ENCODE measurements at regions not wholly inside any gene's neighbourhood (a gene's known extent, or its start where the extent isn't known, plus 50 kb on each side); places are given as distances from the start of the nearest gene placed in this dataset.

DNA sequence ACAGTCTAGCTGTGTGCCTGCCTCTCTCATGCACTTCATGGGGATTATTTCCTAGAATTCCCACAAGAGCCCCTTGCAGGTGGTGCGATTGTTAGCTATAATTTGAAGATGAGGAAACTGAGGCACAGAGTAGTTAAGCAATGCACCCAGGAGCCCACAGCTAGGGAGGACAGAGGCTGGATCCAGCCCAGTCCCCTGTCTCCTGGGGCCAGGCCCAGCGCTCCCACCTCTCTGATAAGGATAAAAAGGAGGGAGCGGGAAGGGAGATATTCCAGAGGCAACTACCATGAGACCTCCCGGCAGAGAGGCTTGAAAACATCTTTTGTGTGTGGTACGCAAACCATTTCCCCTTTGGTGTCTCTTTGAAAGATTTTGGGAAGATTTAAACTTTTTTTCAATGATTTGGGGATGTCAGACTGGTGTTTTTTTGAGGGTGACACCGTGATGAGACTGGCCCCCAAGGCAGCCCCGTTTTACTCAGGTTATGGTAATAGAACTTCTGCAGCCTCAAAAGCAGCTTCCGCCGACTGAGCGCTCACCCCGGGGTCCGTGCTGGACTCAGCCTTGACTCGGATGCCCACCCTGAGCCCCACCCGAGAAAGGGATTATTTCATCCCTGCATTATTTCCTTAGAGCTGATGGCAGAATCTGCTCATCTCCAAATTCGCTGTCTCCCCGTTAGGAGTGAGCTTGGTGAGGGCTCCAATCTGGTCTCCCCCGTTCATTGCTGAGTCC lies 144.7 kb upstream of the IER5L start:
- TF ChIP-seq CTCF (IDR thresholded peaks at IDR 0.05; ENCODE audit: insufficient read depth, low read length) (no peak), POLR2AphosphoS5 (IDR thresholded peaks at IDR 0.05; ENCODE audit: low read depth) (no peak)

All from HL-60 (cell line).